ENCODE measurements at regions not wholly inside any gene's neighbourhood (a gene's known extent, or its start where the extent isn't known, plus 50 kb on each side); places are given as distances from the start of the nearest gene placed in this dataset.

GRCh38 chr10:62946278-62946677 is 130.1 kb upstream of the EGR2 start:
- TF ChIP-seq CTCF (IDR thresholded peaks at IDR 0.05) = no peak
- TF ChIP-seq POLR2A (IDR thresholded peaks at IDR 0.05) = no peak
